IMR-90 (cell line): ENCODE measurements at regions not wholly inside any gene's neighbourhood (a gene's known extent, or its start where the extent isn't known, plus 50 kb on each side); places are given as distances from the start of the nearest gene placed in this dataset.

Experiments used
- ATAC-seq: fragments of 200-7000 bp; cut with Tn5 transposase; 2 replicates; pipeline ENCODE4 v1.9.1; 2020; ENCODE audit warnings: low read depth, mild to moderate bottlenecking, moderate library complexity
- BruUV-seq: library from RNA; stranded (reverse); fragments of 400-500 nt; replicated peaks from 2 replicates; lab custom pipeline; 2021; lab: Mats Ljungman, UMichigan
- CTCF ChIA-PET: fragments of 300-600 bp; formaldehyde crosslinking; extraction: SDS; loops from one replicate; lab custom pipeline; 2021; ENCODE audit warnings: antibody characterized with exemption; lab: Yijun Ruan, JAX
- POLR2A ChIA-PET: fragments of 300-600 bp; sonication (Branson Sonifier 250); formaldehyde crosslinking; loops from one replicate; lab custom pipeline; 2022; ENCODE audit warnings: antibody characterized with exemption; ENCODE audit not compliant: unreplicated experiment; lab: Charles Lee
- DNase-seq: peaks from one replicate; pipeline ENCODE4 v3.0.0; 2013
- H2AFZ ChIP-seq: replicated peaks from 2 replicates; pipeline ENCODE3; 2013; ENCODE audit warnings: low read length, mild to moderate bottlenecking; ENCODE audit not compliant: poor library complexity
- H2AK5ac ChIP-seq: 2 replicates; pipeline ENCODE4 v1.6.1; 2013; ENCODE audit warnings: low read depth, low read length, inconsistent platforms
- H2AK9ac ChIP-seq: replicated peaks from 2 replicates; pipeline ENCODE3; 2013; ENCODE audit warnings: mild to moderate bottlenecking, low read depth, low read length, moderate library complexity; ENCODE audit not compliant: poor library complexity
- H2BK120ac ChIP-seq: 2 replicates; pipeline ENCODE4 v1.6.1; 2013; ENCODE audit warnings: low read depth, low read length, inconsistent platforms
- H2BK15ac ChIP-seq: 3 replicates; pipeline ENCODE4 v1.6.1; 2013; ENCODE audit warnings: low read depth, low read length, inconsistent platforms
- H2BK20ac ChIP-seq: 2 replicates; pipeline ENCODE4 v1.6.1; 2013; ENCODE audit warnings: low read depth, mild to moderate bottlenecking, inconsistent platforms, low read length, moderate library complexity
- H2BK5ac ChIP-seq: 2 replicates; pipeline ENCODE4 v1.6.1; 2013; ENCODE audit warnings: mild to moderate bottlenecking, low read depth, low read length, inconsistent platforms; ENCODE audit not compliant: poor library complexity, severe bottlenecking
- H3K14ac ChIP-seq: replicated peaks from 2 replicates; pipeline ENCODE4 v1.6.1; 2013; ENCODE audit warnings: low read depth, low read length, inconsistent platforms
- H3K18ac ChIP-seq: 2 replicates; pipeline ENCODE4 v1.6.1; 2013; ENCODE audit warnings: low read depth, low read length, control low read depth
- H3K23ac ChIP-seq: 2 replicates; pipeline ENCODE4 v1.6.1; 2013; ENCODE audit warnings: low read depth, low read length, inconsistent platforms
- H3K27ac ChIP-seq: 2 replicates; pipeline ENCODE4 v1.5.1; 2013; ENCODE audit warnings: mild to moderate bottlenecking, control low read depth, low read length; ENCODE audit not compliant: insufficient read depth
- H3K27me3 ChIP-seq: 2 replicates; pipeline ENCODE4 v1.6.1; 2013; ENCODE audit warnings: low read length; ENCODE audit not compliant: control insufficient read depth, insufficient read depth
- H3K36me3 ChIP-seq: 2 replicates; pipeline ENCODE4 v1.6.1; 2013; ENCODE audit warnings: low read length, mixed read lengths; ENCODE audit not compliant: control insufficient read depth, insufficient read depth
- H3K4ac ChIP-seq: 2 replicates; pipeline ENCODE4 v1.6.1; 2013; ENCODE audit warnings: low read depth, low read length, inconsistent platforms
- H3K4me1 ChIP-seq: 2 replicates; pipeline ENCODE4 v1.6.1; 2013; ENCODE audit warnings: low read length, mixed read lengths; ENCODE audit not compliant: control insufficient read depth, insufficient read depth
- H3K4me2 ChIP-seq: 2 replicates; pipeline ENCODE4 v1.6.1; 2013; ENCODE audit warnings: low read depth, mild to moderate bottlenecking, control low read depth, low read length, moderate library complexity
- H3K4me3 ChIP-seq: 2 replicates; pipeline ENCODE4 v1.5.1; 2013; ENCODE audit warnings: low read depth, mild to moderate bottlenecking, control low read depth, low read length, moderate library complexity; ENCODE audit not compliant: insufficient read depth
- H3K56ac ChIP-seq: 2 replicates; pipeline ENCODE4 v1.6.1; 2013; ENCODE audit warnings: low read length, inconsistent platforms; ENCODE audit not compliant: insufficient read depth; ENCODE audit errors: extremely low read depth
- H3K79me1 ChIP-seq, 2 experiments: 2 replicates each; pipeline ENCODE4 v1.6.1; 2013; ENCODE audit warnings: low read length in 2 of 2, inconsistent platforms in 1 of 2, low read depth in 1 of 2
- H3K9ac ChIP-seq: 2 replicates; pipeline ENCODE4 v1.6.1; 2013; ENCODE audit warnings: low read depth, low read length, control low read depth
- H3K9me1 ChIP-seq: 2 replicates; pipeline ENCODE4 v1.6.1; 2013; ENCODE audit warnings: low read length, inconsistent platforms; ENCODE audit not compliant: insufficient read depth
- H3K9me3 ChIP-seq: 2 replicates; pipeline ENCODE4 v1.6.1; 2013; ENCODE audit warnings: low read length; ENCODE audit not compliant: control insufficient read depth, insufficient read depth
- H4K20me1 ChIP-seq: 2 replicates; pipeline ENCODE4 v1.6.1; 2013; ENCODE audit warnings: low read length, inconsistent platforms; ENCODE audit not compliant: insufficient read depth
- H4K5ac ChIP-seq: 2 replicates; pipeline ENCODE4 v1.6.1; 2013; ENCODE audit warnings: mild to moderate bottlenecking, low read depth, low read length, control low read depth
- H4K8ac ChIP-seq, 2 experiments: 2 replicates each; pipeline ENCODE4 v1.6.1; 2013; ENCODE audit warnings: low read depth in 2 of 2, low read length in 2 of 2, control low read depth in 1 of 2, inconsistent platforms in 1 of 2
- H4K91ac ChIP-seq: 2 replicates; pipeline ENCODE4 v1.6.1; 2013; ENCODE audit warnings: low read depth, low read length, inconsistent platforms; ENCODE audit not compliant: insufficient read depth
- BHLHE40 ChIP-seq: fragments of 150-350 bp; IDR thresholded peaks from 2 replicates; pipeline ENCODE4 v1.6.1; 2016; ENCODE audit warnings: mild to moderate bottlenecking, low read depth, low read length
- CEBPB ChIP-seq: IDR thresholded peaks from 2 replicates; pipeline ENCODE4 v1.6.1; 2012; ENCODE audit warnings: low read depth, low read length, improper control_type of control experiment
- FOS ChIP-seq: fragments of 150-350 bp; IDR thresholded peaks from 2 replicates; pipeline ENCODE4 v1.6.1; 2016; ENCODE audit warnings: low read depth, low read length
- MXI1 ChIP-seq: IDR thresholded peaks from 2 replicates; pipeline ENCODE4 v1.6.1; 2012; ENCODE audit warnings: low read depth, mild to moderate bottlenecking, low read length, moderate library complexity, borderline replicate concordance
- POLR2A ChIP-seq: IDR thresholded peaks from 2 replicates; pipeline ENCODE4 v1.6.1; 2012; ENCODE audit warnings: mild to moderate bottlenecking, low read depth, low read length
- RAD21 ChIP-seq: IDR thresholded peaks from 2 replicates; pipeline ENCODE4 v1.6.1; 2012; ENCODE audit warnings: low read length, improper control_type of control experiment
- WGBS, 2 experiments: methylation state at CpG; one replicate each; pipeline versions ENCODE4 v1.1.5 to v1.1.7; 2013; ENCODE audit warnings: missing lambda C conversion rate in 2 of 2; ENCODE audit not compliant: insufficient read length in 1 of 2; ENCODE audit errors: extremely low coverage in 2 of 2; 5-methylcytosine and 5-hydroxymethylcytosine counted together
- dilution Hi-C: fragments of 300-500 bp; cut with HindIII; formaldehyde crosslinking; loops from one replicate; pipeline ENCODE4 v1.14.3; 2018; ENCODE audit warnings: low sequenced_read_pairs; ENCODE audit not compliant: unreplicated experiment
- in situ Hi-C: fragments of 300-500 bp; cut with MboI; formaldehyde crosslinking; loops from 3 replicates; pipeline ENCODE4 v1.14.3; 2019; ENCODE audit warnings: low sequenced_read_pairs, inconsistent platforms, mixed read lengths
- intact Hi-C: fragments of 100-400 bp; cut with micrococcal nuclease; formaldehyde crosslinking; loops from 2 replicates; pipeline ENCODE4 v1.10.0; 2022
- TF ChIP-seq, protein P1 (sequence below): conservative IDR thresholded peaks from 2 replicates; pipeline ENCODE4 v1.5.1; 2012; ENCODE audit warnings: mild to moderate bottlenecking, low read depth, low read length, improper control_type of control experiment

- POLR2A ChIA-PET: no interaction called here
- Histone ChIP-seq H2AFZ (no peak overlapping the region), H4K8ac (no peak overlapping the region), H2BK120ac (no peak overlapping the region), H2AK5ac (no peak overlapping the region), H3K27ac (no peak overlapping the region), H3K27me3 (no peaks in the 10 kb centered on the region), H3K14ac (no peak overlapping the region), H3K4me2 (no peak overlapping the region), H2BK5ac (no peak overlapping the region), H3K4me3 (no peak overlapping the region), H2AK9ac (no peak overlapping the region), H3K9me3 (no peaks in the 10 kb centered on the region), H4K20me1 (no peaks in the 10 kb centered on the region), H3K4ac (no peak overlapping the region), H3K18ac (no peak overlapping the region), H3K9me1 (no peaks in the 10 kb centered on the region), H3K56ac (no peak overlapping the region), H2BK20ac (no peak overlapping the region), H3K4me1 (peaks cover 5% of the 10 kb centered on the region), H3K79me1 (no peaks in the 10 kb centered on the region), H4K91ac (no peak overlapping the region), H3K9ac (no peak overlapping the region), H3K36me3 (no peaks in the 10 kb centered on the region), H3K23ac (no peak overlapping the region), H4K5ac (no peak overlapping the region), H2BK15ac (no peak overlapping the region)
- no peak for TF ChIP-seq CEBPB
- no peak for TF ChIP-seq FOS
- TF ChIP-seq POLR2A: no peak
- no peak for TF ChIP-seq BHLHE40
- no peak for TF ChIP-seq MXI1
- TF ChIP-seq RAD21: no peak
- TF ChIP-seq, protein P1, sequence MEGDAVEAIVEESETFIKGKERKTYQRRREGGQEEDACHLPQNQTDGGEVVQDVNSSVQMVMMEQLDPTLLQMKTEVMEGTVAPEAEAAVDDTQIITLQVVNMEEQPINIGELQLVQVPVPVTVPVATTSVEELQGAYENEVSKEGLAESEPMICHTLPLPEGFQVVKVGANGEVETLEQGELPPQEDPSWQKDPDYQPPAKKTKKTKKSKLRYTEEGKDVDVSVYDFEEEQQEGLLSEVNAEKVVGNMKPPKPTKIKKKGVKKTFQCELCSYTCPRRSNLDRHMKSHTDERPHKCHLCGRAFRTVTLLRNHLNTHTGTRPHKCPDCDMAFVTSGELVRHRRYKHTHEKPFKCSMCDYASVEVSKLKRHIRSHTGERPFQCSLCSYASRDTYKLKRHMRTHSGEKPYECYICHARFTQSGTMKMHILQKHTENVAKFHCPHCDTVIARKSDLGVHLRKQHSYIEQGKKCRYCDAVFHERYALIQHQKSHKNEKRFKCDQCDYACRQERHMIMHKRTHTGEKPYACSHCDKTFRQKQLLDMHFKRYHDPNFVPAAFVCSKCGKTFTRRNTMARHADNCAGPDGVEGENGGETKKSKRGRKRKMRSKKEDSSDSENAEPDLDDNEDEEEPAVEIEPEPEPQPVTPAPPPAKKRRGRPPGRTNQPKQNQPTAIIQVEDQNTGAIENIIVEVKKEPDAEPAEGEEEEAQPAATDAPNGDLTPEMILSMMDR: no peak
- WGBS, 2 experiments: no CpG with 5 or more reads among the region's 3 CpGs
- dilution Hi-C loops: no loop called here
- ATAC-seq (no peak), DNase-seq (no peak)
- CTCF ChIA-PET: no interaction called here
- in situ Hi-C loops: no loop called here
- no TSS peak for BruUV-seq
- intact Hi-C loops: no loop called here
Measured at GRCh38 chr21:16198546-16198945, 468.8 kb downstream of the USP25 start.
